GM18499 (cell line): ENCODE measurements at regions not wholly inside any gene's neighbourhood (a gene's known extent, or its start where the extent isn't known, plus 50 kb on each side); places are given as distances from the start of the nearest gene placed in this dataset.
"Not testable (repeated sequence)": the region's sequence is repeated elsewhere in the genome, so short reads cannot be mapped to it uniquely, and the experiment has no call there.

Source experiments
- ATAC-seq: cut with Tn5 transposase; IDR thresholded peaks from one replicate; pipeline ENCODE4 v1.9.1; 2021; ENCODE audit warnings: moderate number of reproducible peaks; ENCODE audit not compliant: insufficient read depth, unreplicated experiment

GRCh38 chr11:43150697-43151096 lies 161.1 kb upstream of the API5 start:
- no peak for ATAC-seq

- ATAC-seq, result no peak
Measured at GRCh38 chr11:43164831-43165230, 147.0 kb upstream of the API5 start.

- not testable (repeated sequence) for ATAC-seq
Measured at GRCh38 chr11:43165393-43165792, 146.4 kb upstream of the API5 start.

GRCh38 chr11:43168241-43168640 lies 143.6 kb upstream of the API5 start:
- not testable (repeated sequence) for ATAC-seq

- ATAC-seq, result no peak
Measured at GRCh38 chr11:43172477-43172876, 139.3 kb upstream of the API5 start.

GRCh38 chr11:43177975-43178374 lies 133.8 kb upstream of the API5 start:
- ATAC-seq, result no peak

GRCh38 chr11:43194459-43194858 lies 117.3 kb upstream of the API5 start:
- ATAC-seq, result not testable (repeated sequence)

- ATAC-seq, result no peak
Measured at GRCh38 chr11:43197379-43197778, 114.4 kb upstream of the API5 start.

GRCh38 chr11:43200031-43200430 lies 111.8 kb upstream of the API5 start:
- no peak for ATAC-seq

GRCh38 chr11:43212279-43212678 lies 99.5 kb upstream of the API5 start:
- no peak for ATAC-seq

- ATAC-seq, result no peak
Measured at GRCh38 chr11:43214471-43214870, 97.3 kb upstream of the API5 start.

- ATAC-seq, result no peak
Measured at GRCh38 chr11:43217849-43218248, 93.9 kb upstream of the API5 start.

GRCh38 chr11:43222215-43222614 lies 89.6 kb upstream of the API5 start:
- ATAC-seq, result no peak

- ATAC-seq, result no peak
Measured at GRCh38 chr11:43223026-43223425, 88.8 kb upstream of the API5 start.

GRCh38 chr11:43234881-43235280 lies 76.9 kb upstream of the API5 start:
- ATAC-seq, result no peak

GRCh38 chr11:43238341-43238740 lies 73.5 kb upstream of the API5 start:
- ATAC-seq, result no peak

GRCh38 chr11:43239791-43240190 lies 72.0 kb upstream of the API5 start:
- ATAC-seq, result no peak

- no peak for ATAC-seq
Measured at GRCh38 chr11:43242401-43242800, 69.4 kb upstream of the API5 start.

- no peak for ATAC-seq
Measured at GRCh38 chr11:43243927-43244326, 67.9 kb upstream of the API5 start.

GRCh38 chr11:43245466-43245865 lies 66.3 kb upstream of the API5 start:
- ATAC-seq, result no peak

- no peak for ATAC-seq
Measured at GRCh38 chr11:43250309-43250708, 61.5 kb upstream of the API5 start.

- no peak for ATAC-seq
Measured at GRCh38 chr11:43261775-43262174, 50.0 kb upstream of the API5 start.
